Raji (cell line): ENCODE measurements at regions not wholly inside any gene's neighbourhood (a gene's known extent, or its start where the extent isn't known, plus 50 kb on each side); places are given as distances from the start of the nearest gene placed in this dataset.

Experiments used
- POLR2A ChIP-seq: IDR thresholded peaks from 2 replicates; pipeline ENCODE4 v1.6.1; 2011; ENCODE audit warnings: low read depth, low read length, control low read depth; ENCODE audit not compliant: insufficient read depth

DNA sequence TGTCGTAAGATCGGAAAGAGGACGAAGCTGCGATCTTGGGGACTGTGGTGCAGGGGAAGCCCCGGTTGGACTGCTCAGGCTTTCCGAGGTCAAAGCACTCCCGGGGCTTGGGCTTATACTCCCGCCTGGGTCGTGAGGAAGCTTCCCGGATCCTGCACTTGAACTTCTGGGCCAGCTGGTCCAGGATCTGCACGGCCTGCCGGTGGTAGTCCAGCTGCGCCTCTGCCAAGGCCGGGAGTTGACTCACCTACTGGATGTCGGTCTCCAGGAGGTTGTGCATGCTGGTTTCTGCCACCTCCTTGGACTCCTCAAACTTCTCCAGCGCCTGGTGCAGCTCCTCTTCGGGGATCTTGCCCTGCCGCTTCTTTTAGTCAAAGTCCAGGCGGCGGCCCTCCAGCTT is 99.2 kb downstream of the KPNA2 start:
- TF ChIP-seq POLR2A, result no peak

DNA sequence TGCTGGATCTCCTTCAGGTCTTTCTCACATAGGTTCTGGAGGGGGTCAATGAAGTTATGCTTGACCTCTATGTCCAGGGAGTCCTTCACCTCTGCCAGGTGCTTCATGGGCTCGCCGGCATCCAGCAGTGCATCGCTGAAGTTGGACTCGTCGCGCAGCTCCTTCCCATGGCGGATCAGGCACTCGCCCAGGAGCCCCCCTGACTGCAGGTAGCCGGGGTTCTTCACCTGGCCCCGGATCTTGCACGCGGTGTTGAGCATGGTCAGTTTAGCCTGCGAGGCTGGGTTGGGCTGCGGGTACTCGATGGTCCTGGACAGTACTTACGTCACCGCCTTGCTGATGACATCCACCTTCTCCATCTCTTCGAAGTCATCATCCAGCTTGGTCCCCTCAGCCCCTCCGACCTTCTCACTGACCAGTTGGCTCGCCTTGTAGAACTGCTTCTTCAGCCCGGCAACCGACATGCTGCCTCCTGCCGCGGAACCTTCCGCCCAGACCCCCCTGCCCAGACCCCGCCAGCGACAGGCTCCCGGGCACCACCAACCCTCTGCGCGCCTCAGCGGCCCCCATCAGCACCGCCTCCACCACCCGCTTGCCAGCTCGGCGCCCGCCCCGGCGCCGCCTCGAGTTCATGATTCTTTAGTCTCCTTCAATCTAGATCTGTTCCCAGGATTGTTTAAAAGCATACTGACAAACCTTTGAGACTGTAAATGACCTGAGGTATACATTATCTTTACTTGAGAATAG is 99.8 kb downstream of the KPNA2 start:
- no peak for TF ChIP-seq POLR2A

DNA sequence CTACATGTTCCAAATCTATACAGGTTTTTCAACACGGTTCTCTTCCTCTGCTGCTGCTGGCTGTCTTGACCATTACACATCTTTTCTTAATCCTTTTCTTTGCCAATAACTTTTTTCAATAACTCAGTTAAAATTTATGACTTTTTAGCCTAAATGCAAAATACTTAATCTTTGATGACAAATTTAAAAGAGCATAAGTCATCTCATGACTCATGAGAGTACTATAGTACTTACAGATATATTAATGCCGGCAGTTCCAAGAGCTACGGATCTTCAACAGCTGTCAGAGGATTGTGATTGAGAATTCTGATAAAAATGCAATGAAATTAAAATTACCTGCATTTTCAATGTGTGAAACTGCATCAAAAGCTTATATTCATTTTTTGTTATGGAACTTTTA is 105.5 kb downstream of the KPNA2 start:
- TF ChIP-seq POLR2A, result no peak

DNA sequence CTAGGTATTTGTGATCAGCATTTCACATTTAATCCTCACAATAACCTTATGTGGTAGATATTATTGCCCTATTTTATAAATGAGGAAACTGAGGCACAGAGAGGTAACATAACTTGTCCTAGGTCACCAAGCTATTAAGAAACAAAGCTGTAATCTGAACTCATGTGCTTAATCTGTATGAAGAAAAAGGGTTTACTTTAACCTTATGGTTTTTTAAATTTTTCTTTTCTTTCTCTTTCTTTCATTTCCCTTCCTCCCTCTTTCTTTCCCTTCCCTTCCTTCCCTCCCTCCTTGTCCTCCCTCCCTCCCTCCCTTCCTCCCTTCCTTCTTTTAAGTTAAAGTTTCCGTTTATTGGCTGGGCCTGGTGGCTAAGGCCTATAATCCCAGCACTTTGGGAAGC is 105.2 kb upstream of the AMZ2 start:
- TF ChIP-seq POLR2A, result no peak

DNA sequence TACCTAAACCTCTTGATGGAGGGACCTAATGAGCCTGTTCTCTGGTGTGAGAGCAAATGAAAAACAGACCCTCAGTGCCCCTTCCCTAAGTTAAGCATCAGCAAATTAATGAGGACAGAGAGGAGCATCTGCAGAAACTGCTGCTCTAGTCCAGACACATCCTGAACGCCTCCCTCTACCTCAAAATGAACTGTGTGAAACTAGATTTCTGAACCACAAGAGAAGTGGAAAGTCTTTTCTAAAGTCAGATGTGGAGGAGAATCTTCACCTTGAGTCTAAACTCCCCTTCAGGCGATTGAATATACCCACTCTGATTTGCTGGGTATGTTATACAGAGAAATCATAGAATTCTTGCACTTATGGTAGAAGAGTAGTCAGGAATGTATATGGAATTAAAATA is 104.4 kb upstream of the AMZ2 start:
- no peak for TF ChIP-seq POLR2A

DNA sequence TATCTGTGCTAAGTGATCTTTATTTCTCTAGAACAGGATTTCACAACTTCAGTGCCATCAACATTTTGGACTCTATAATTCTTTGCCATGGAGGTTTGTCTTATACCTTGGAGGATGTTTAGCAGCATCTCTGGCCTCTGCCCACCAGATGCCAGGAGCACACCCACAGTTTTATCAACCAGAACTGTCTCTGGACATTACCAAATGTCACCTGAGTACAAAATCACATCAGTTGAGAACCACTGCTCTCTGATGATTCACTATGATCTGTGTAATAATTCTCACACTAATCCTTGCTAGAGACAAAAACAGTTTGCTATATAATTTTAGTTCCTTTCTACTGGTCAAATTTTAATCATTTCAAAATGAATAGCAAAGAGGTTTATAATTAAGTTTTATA is 102.8 kb upstream of the AMZ2 start:
- TF ChIP-seq POLR2A, result no peak

DNA sequence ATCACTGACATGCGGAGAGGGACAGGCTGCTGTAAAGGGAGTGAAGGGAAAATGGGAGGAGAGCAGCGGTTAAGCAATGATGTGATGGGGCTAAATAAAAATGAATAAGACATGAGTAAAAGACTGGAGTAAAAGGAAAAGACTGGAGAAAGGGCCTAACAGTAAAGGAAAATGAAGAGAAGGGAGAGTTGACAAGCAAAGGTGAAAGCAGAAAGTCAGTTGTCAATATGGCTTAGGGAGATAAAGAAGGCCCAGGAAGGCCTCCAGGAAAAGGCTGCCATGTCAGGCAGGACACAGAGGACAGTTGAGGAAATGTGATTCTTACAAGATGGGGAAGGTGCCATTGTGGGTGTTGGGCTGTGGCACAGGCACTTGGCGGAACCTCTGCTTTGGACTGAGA is 98.9 kb upstream of the AMZ2 start:
- TF ChIP-seq POLR2A, result no peak

DNA sequence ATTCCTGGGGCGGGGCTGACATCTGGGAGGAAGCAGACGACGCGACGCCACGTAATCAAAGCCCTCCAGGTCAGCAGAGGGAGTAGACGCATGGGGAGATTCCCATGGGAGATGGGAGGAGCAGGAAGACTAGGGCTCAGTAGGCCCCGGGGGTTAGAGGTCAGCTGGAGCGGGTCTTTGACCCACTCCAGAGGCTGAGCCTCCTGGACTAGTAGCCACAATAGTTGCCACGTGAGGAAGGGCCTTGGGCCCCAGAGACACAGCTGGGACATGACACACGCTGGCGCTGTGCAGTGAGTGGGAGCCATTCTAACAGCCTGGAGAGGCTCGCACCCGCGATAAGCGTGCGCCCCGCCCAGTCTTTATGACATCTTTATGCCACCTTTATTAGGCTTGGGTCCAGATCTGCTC is 95.7 kb upstream of the AMZ2 start:
- no peak for TF ChIP-seq POLR2A

DNA sequence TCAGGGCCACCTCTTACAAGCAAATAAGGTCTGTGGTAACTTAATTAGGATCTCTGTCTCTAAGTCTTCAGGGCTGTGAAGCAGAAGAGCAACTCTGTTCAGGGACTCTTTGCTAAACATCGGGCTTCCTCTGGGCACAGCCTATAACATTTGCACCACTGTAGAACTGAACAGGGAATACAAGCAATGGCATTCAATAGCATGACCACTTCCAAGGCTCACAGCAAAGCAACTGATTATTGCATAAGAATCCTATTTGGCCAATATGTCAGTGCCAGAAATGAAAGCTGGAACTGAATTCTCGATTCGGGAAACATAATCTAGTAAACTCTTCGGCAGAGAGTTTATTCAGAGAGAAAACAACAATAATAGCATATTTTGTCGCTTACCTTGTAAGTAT is 92.2 kb upstream of the AMZ2 start:
- no peak for TF ChIP-seq POLR2A

DNA sequence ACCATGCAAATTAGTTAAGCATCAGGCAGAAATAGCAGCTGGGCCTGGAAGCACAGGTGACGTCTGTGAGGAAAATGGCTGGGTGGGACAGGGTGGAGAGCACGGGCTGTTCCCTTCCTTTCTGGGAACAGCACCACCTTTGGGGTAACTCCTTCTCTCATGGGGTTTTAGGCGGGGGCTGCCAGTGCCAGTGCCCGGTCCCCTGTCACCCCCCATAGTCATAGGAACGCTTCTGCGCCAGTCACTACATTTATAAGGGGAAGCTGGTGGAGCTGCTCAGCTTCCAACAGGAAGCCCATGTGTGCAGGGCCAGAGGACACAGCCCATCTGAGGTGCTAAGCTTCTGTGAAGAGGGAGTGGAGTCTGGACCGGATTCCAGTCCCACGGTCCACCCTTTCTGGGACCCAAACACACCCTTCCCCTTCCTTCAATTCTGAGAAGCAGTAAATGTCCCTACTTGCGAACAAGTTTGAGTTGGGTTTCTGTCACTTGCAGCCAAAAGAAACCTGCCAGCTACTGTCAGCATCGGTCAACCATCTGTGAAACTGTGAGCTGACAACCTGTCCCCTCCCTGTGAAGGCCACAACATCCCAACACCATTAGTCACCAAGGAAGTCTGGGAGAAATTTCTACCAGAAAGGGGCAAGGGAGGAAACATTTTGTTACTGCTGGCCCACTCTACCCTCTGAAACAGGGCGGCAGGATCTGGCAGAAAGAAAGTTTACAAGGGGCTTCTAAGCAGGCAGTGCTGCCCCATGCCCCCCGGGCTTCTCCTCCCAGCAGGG is 86.0 kb upstream of the AMZ2 start:
- TF ChIP-seq POLR2A, result no peak

DNA sequence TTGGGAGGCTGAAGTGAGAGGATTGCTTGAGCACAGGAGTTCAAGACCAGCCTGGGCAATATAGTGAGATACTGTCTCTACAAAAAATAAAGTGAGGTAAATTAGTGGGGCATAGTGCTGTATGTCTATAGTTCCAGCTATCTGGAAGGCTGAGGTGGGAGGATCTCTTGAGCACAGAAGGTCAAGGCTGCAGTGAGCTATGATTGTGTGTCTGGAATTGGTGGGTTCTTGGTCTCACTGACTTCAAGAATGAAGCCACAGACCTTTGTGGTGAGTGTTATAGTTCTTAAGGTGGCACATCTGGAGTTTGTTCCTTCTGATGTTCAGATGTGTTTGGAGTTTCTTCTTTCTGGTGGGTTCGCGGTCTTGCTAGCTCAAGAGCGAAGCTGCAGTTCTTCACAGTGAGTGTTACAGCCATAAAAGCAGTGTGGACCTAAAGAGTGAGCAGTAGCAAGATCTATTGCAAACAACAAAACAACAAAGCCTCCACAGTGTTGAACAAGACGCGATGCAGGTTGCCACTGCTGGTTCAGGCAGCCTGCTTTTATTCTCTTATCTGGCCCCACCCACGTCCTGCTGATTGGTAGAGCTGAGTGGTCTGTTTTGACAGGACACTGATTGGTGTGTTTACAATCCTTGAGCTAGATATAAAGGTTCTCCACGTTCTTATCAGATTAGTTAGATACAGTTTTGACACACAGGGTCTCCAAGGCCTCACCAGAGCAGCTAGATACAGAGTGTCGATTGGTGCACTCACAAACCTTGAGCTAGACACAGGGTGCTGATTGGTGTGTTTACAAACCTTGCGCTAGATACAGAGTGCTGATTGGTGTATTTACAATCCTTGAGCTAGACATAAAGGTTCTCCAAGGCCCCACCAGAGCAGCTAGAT is 79.3 kb upstream of the AMZ2 start:
- peak; percentile 36; the same call in 1 of the 2 replicates for TF ChIP-seq POLR2A

DNA sequence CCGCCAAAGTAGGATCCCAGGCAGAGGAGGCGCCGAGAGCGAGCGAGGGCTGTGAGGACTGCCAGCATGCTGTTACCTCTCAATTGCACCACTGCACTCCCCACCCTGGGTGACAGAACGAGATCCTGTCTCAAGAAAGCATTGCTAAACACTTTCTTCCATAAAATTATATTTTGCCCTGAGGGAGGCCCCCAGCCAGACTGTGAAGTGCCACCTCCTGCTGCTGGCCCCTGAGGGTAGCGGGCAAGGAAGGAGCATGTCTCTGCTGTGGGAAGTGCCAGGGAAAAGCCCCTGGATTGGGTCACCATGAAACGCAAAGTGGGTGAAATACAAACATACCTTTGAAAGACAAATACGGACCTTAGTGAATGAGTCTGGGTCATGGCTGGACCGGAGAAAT is 78.0 kb upstream of the AMZ2 start:
- no peak for TF ChIP-seq POLR2A

DNA sequence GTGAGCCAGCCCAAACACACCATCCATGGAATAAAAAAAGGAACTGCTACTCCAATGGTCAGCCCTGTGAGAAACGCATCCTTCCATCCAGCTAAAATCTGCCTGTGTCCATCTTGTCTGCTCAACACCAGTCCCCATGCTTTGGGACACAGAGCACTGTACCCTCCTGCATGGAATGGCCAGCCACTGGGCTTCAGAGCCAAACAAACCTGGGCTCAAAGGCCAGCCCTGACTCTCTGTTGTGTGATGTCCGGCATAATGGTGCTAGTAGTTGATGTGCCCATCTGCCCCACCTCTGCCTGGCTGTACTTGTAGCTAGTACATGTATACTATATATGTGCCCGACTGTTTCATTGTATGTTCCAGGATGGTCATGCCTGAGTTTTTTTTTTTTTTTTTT is 77.6 kb upstream of the AMZ2 start:
- TF ChIP-seq POLR2A, result no peak

DNA sequence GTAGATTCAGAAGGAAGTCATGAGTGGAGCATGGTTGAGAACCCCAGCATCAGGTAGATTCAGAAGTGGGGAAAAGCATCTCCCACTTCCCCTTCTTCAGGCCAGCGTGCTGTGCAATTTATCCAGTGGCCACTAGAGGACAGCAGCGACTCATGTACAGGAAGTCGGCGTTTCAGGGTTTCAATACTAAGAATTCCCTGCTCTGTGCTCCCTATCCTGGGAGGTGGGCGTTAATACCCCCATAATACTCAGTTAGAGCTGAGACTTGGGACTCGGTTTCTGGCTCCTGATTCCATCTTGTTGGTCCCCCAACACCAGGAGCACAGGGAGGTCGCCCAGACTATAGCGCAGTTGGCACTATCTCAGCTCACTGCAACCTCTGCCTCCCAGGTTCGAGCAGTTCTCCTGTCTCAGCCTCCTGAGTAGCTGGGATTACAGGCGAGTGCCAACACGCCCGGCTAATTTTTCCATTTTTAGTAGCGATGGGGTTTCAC is 75.3 kb upstream of the AMZ2 start:
- no peak for TF ChIP-seq POLR2A

DNA sequence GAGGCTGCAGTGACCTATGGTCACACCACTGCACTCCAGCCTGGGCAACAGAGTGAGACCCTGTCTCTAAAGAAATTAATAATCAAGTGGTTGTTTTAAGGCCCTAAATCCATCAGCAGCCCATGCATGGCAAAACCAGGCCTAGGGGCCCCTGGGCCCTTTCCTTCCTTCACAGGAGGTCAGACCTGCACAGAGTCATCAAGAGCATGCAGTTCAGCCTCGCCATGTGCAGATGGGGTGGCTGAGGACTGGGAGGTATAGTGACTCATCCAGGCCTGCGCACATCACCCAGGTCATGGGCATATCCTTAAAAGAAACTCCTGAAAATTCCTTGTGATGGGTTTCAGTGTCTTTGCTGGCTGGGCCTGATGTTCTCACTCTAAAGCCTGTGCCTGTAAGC is 72.4 kb upstream of the AMZ2 start:
- no peak for TF ChIP-seq POLR2A
